Coronary artery (tissue), 2 donors: ENCODE measurements at regions not wholly inside any gene's neighbourhood (a gene's known extent, or its start where the extent isn't known, plus 50 kb on each side); places are given as distances from the start of the nearest gene placed in this dataset.

ENCODE experiments used
- DNase-seq: peaks from one replicate; pipeline ENCODE4 v3.0.0-alpha.2; 2017; ENCODE audit warnings: low spot score
- H3K27ac ChIP-seq, 2 donors: fragments of 200-600 bp; sonication (generic); one replicate each; pipeline ENCODE4 v1.5.1; 2016 to 2019
- H3K4me3 ChIP-seq: fragments of 200-600 bp; sonication (generic); 2 replicates; pipeline ENCODE4 v1.5.1; 2016; ENCODE audit warnings: mild to moderate bottlenecking, moderate library complexity
- TF ChIP-seq, protein P1 (sequence below): fragments of 200-600 bp; sonication (generic); IDR thresholded peaks from one replicate; pipeline ENCODE4 v1.5.1; 2019; ENCODE audit warnings: antibody characterized with exemption

DNA sequence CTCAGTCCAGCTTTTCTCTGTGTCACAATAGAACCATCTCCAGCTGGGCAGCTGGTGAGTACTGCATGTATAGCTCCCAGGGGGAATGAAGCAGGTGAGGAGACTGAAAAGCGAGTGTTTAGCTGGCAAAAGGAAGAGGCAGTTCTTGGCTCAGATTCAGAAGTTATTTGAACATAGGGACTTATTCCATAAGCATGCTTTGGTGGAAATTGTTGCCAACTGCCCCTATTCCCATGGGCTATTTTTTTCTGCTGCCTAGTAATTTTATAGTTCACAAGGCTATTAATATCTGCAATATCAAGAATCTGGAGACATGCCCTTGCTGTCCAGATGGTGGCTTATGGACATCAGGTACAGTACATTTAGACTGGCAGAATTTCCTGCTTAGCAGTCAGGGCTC lies 1112.7 kb downstream of the LRFN5 start:
- TF ChIP-seq, protein P1, sequence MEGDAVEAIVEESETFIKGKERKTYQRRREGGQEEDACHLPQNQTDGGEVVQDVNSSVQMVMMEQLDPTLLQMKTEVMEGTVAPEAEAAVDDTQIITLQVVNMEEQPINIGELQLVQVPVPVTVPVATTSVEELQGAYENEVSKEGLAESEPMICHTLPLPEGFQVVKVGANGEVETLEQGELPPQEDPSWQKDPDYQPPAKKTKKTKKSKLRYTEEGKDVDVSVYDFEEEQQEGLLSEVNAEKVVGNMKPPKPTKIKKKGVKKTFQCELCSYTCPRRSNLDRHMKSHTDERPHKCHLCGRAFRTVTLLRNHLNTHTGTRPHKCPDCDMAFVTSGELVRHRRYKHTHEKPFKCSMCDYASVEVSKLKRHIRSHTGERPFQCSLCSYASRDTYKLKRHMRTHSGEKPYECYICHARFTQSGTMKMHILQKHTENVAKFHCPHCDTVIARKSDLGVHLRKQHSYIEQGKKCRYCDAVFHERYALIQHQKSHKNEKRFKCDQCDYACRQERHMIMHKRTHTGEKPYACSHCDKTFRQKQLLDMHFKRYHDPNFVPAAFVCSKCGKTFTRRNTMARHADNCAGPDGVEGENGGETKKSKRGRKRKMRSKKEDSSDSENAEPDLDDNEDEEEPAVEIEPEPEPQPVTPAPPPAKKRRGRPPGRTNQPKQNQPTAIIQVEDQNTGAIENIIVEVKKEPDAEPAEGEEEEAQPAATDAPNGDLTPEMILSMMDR: no peak
- DNase-seq: no peak
- Histone ChIP-seq H3K27ac (no peak overlapping the region), H3K4me3 (no peak overlapping the region)

DNA sequence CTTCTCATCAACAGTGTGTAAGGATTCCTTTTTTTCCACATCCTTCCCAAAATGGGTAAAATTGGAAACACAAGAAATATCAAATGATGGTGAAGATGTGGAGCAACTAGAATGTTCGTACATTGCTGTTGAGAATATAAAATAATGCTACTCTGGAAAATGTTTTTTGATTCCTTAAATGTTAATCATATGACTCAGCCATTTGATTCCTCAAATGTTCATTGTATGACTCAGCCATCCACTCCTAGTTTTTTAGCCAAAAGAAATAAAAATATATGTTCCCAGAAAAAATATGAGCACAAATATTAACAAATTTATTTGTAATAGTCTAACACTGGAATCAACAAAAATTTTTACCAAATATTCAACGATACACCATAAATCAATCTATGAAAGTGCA lies 1108.6 kb downstream of the LRFN5 start:
- H3K27ac ChIP-seq: no peak overlapping the region
- no peak for DNase-seq
- no peak overlapping the region for H3K4me3 ChIP-seq
- TF ChIP-seq, protein P1: no peak

DNA sequence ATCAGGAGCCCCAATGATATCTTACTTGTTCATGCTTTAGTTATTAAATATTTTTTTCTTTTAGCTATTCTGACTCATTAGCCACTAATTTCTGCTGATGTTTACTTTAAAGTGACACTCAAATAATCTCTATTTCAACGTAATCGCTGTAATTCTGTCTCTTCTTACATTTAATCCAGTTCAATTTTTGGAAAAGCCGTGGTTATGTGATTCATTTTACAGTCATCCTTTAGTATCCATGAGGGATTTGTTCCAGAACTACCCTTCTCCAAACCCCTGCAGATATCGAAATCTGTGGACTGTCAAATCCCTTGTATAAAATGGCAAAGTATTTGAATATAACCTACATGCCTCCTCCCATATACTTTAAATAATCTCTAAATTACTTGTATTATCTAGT lies 1103.4 kb downstream of the LRFN5 start:
- DNase-seq: no peak
- Histone ChIP-seq H3K4me3 (no peak overlapping the region), H3K27ac (no peak overlapping the region)
- TF ChIP-seq, protein P1: no peak

DNA sequence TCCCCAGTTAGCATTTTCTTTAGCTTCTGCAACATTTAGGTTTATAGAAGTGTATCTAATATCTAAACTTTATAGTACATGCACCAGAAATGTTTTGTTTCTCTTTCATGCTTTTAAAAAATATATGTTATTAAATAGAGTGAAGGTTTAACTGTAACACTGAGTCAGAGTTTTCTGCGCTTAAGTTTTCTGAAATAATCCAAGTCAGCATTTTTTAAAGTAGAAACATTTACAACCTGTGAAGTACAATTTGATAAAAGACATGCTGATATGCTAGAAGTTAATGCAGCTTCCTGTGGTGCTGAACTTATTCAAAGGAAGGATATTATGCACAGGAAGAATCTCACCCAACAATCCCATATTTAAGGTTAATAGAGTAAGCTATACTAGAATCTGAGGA lies 1096.8 kb downstream of the LRFN5 start:
- DNase-seq: no peak
- no peak overlapping the region for H3K4me3 ChIP-seq
- H3K27ac ChIP-seq: no peak overlapping the region
- TF ChIP-seq, protein P1: no peak

DNA sequence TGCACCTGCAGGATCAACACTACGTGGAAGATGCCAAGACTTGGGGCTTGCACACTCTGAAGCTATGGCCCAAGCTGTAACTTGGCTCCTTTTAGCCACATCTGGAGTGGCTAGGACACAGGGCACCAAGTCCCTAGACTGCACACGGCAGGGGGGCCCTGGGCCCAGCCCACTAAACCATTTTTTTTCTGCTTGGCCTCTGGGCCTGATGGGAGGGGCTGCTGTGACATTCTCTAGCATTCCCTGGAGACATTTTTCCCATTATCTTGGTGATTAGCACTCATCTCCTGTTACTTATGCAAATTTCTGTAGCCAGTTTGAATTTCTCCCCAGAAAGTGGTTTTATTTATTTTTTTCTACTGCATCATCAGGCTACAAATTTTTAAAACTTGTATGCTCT lies 1080.7 kb downstream of the LRFN5 start:
- DNase-seq: no peak
- TF ChIP-seq, protein P1: no peak
- Histone ChIP-seq H3K4me3 (no peak overlapping the region), H3K27ac (no peak overlapping the region)

DNA sequence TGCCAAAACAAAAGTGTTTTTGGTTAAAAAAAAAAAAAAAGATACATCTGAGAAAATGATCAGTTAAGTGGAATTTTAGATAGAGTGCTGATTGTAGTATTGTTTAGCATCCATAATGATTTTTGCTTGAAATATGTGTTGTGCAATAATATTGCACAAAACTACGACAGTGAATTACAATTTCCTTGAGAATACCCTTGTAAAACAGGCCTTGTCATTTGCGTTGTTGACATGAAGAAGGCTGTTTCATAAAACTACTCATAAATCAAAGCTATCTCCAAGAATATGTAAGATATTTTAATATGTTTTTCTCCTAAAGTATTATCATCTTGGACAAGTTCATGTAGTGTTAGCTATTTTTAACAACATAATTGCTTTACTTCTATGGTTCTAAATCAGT lies 1077.0 kb downstream of the LRFN5 start:
- no peak overlapping the region for H3K27ac ChIP-seq
- TF ChIP-seq, protein P1: no peak
- no peak for DNase-seq
- H3K4me3 ChIP-seq: no peak overlapping the region

DNA sequence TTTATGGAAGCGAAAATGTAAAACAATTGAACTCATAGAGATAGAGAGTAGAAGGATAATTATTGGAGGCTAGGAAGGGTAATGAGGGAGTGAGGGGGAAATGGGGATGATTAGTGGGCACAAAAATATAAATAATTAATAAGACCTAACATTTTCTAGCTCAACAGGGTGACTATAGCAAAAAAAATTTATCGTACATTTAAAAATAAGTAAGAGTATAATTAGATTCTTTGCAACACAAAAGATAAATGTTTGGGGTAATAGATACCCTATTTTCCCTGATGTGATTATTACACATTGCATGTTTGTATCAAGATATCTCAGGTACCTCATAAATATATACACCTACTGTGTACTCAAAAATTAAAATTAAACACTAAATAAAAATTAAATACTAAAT lies 1070.0 kb downstream of the LRFN5 start:
- TF ChIP-seq, protein P1: no peak
- no peak for DNase-seq
- H3K4me3 ChIP-seq: no peak overlapping the region
- H3K27ac ChIP-seq: no peak overlapping the region
